ENCODE measurements at regions not wholly inside any gene's neighbourhood (a gene's known extent, or its start where the extent isn't known, plus 50 kb on each side); places are given as distances from the start of the nearest gene placed in this dataset.

DNA sequence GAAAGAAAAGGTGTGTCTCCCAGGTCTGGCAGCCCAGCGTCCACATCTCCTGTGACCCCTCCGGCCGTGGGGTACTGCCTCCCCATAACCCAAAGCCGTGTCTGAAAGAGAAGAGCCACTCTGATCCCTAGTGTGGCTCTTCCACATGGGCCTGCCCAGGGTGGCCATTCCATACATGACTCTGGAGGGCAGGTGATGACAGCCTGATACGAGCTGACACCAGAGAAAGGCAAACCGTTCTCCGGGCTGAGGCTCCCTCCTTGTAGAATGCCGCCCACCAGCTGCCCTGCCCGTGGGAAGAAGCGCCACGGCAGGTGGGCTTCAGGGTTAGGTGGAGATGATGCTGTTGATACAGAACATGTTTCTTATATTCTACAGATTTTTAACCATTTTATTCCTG, 451.6 kb upstream of the SALL3 start:
- Histone ChIP-seq H3K9me3 (ENCODE audit: control insufficient read depth, insufficient read depth, low read length) (no peaks in the 10 kb centered on the region), H3K27me3 (ENCODE audit: control insufficient read depth, insufficient read depth, low read length) (no peaks in the 10 kb centered on the region), H3K36me3 (ENCODE audit: control insufficient read depth, insufficient read depth, low read length) (no peaks in the 10 kb centered on the region), H3K27ac (ENCODE audit: low read depth, low read length) (no peak overlapping the region), H3K9ac (ENCODE audit: low read depth, low read length) (no peak overlapping the region), H3K4me1 (ENCODE audit: control insufficient read depth, insufficient read depth, low read length) (no peaks in the 10 kb centered on the region), H3K4me3 (ENCODE audit: low read depth, low read length) (no peak overlapping the region)

DNA sequence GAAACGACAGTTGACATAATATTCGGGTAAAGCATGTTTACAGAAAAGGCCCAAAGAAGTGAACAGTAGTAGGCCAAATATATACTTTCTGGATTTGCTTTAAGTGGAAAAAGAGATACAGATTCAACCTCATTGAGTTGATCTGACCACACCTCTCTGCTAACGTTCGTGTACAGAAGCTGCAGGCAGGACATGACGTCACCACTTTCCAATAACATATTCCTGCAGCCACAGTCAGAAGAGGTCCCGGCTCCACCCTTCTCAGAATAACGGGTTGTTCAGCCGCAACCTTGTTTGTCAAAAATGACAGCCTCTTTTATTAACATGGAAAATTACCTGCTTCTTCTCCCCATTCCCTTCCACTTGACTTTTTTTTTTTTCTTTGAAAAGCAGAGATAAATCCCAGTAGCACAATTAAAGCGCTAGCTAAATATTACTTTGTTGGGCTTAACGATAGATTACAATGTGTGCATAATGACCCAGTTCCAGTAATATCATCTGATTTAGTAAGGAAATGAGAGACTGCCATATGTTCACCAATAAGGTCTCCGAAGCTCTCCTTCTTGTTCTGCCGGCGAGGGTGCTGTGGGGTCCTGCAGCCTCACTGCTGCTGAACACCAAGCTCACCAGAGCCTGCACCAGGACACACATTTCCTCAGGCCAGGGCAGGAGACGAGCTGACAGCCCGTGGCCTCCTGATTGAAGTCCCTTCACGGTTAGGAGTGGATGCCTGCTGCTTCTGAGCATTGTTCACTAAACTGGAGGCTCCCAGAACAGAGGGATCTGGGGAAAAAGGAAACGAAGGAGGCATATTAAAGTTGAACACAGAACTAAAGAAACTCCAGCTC, 451.0 kb upstream of the SALL3 start:
- Histone ChIP-seq H3K27me3 (ENCODE audit: control insufficient read depth, insufficient read depth, low read length) (no peaks in the 10 kb centered on the region), H3K4me1 (ENCODE audit: control insufficient read depth, insufficient read depth, low read length) (no peaks in the 10 kb centered on the region), H3K9me3 (ENCODE audit: control insufficient read depth, insufficient read depth, low read length) (no peaks in the 10 kb centered on the region), H3K36me3 (ENCODE audit: control insufficient read depth, insufficient read depth, low read length) (no peaks in the 10 kb centered on the region), H3K9ac (ENCODE audit: low read depth, low read length) (no peak overlapping the region), H3K27ac (ENCODE audit: low read depth, low read length) (no peak overlapping the region), H3K4me3 (ENCODE audit: low read depth, low read length) (no peak overlapping the region)

DNA sequence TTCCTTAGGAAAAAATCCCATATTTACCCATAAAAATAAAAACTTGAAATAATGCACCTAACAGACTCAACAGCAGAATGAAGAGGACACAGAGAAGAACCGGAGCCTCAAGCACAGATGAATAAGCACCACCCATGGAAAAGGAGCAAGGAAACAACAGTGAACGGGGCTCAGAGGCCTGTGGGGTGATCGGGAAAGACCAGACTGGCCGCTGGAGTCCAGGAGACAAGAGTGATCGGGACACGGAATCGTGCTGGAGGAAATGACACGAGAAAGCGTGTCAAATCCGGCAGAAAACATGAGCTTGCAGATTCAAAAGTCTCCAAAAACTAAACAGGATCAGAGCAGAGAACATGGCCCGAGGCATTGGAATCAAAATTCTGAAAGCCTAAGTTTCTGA, 448.0 kb upstream of the SALL3 start:
- Histone ChIP-seq H3K36me3 (ENCODE audit: control insufficient read depth, insufficient read depth, low read length) (no peaks in the 10 kb centered on the region), H3K4me1 (ENCODE audit: control insufficient read depth, insufficient read depth, low read length) (no peaks in the 10 kb centered on the region), H3K27ac (ENCODE audit: low read depth, low read length) (no peak overlapping the region), H3K27me3 (ENCODE audit: control insufficient read depth, insufficient read depth, low read length) (no peaks in the 10 kb centered on the region), H3K9ac (ENCODE audit: low read depth, low read length) (no peak overlapping the region), H3K4me3 (ENCODE audit: low read depth, low read length) (no peak overlapping the region), H3K9me3 (ENCODE audit: control insufficient read depth, insufficient read depth, low read length) (no peaks in the 10 kb centered on the region)

DNA sequence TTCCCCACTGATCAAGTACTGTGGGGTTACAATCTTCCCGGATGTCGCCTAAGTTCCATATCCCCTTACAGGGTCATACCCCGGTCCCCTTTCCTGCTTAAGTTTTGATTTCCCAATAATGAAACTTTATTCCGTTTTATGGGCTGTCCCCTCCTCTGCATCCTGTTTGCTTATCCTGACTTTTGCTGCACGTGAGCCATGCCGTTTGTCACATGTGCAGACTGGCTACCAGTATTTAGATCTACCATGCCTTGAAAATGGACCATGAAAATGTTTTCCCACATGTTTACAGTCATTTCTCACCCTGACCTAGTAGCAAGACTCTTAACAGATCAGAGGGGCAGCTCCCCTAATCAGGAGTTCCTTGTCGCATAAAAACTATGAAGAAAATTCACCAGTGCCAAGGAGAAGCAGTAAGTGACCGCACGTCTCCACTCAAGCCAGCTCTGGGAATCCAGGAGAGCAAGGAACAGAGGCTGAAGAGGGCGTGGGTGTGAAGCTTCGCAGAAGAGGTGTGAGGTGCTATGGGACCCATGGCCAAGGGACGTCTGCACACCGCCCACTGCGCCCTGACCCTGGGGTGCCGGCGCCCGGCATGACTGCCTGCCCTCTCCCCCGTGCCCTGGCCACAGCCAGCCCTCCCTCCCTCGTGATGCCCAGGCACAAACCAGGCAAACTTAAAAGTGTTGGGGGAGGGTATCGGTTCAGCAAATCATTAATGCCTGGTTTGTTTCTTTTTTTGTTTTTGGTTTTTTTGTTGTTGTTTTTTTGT, 440.8 kb upstream of the SALL3 start:
- Histone ChIP-seq H3K36me3 (ENCODE audit: control insufficient read depth, insufficient read depth, low read length) (no peaks in the 10 kb centered on the region), H3K4me1 (ENCODE audit: control insufficient read depth, insufficient read depth, low read length) (no peaks in the 10 kb centered on the region), H3K27ac (ENCODE audit: low read depth, low read length) (no peak overlapping the region), H3K27me3 (ENCODE audit: control insufficient read depth, insufficient read depth, low read length) (no peaks in the 10 kb centered on the region), H3K4me3 (ENCODE audit: low read depth, low read length) (no peak overlapping the region), H3K9me3 (ENCODE audit: control insufficient read depth, insufficient read depth, low read length) (no peaks in the 10 kb centered on the region), H3K9ac (ENCODE audit: low read depth, low read length) (no peak overlapping the region)

DNA sequence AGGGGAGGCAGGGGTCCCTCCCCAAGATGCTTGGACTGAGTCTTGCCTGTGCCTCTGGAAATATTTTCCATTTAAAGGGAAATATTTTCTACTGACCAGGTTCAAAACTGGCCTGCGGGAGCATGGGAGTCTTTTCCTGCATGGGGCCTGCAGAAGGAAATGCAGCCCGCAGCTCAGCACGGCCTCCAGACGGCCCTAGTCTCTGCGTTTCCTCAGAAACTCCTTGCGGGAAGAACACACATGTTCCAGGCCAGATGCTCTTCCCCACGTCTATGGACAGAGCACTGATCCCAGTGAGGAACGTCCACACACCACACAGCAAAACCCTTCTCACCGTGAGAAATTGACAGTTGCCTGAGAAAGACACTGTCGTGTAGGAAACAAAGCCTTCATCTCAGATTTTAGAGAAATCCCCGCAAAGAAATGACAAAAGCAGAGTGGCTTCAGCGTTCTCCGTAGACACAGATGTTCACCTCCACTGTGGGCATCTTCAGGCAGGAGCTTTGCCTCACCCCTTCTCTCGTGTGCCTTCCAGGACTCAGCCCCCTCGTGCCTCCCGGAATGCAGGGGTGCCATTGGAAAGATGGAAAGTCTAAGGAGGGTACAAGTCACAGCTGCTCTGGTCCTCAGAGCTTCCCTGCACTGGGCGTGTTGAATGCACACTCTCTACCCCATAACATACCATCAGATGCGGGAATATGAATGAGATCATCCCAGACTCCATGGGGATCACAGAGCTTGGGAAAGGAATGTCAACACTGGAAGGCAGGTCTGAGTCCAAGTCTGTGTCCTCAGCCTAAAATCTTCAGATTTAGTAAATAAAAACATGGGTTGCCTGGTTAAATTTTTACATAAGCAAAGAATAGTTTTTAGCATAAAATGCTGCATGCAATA, 438.7 kb upstream of the SALL3 start:
- H3K27ac ChIP-seq (ENCODE audit: low read depth, low read length): no peak overlapping the region
- H3K36me3 ChIP-seq (ENCODE audit: control insufficient read depth, insufficient read depth, low read length): no peaks in the 10 kb centered on the region
- no peaks in the 10 kb centered on the region for H3K9me3 ChIP-seq (ENCODE audit: control insufficient read depth, insufficient read depth, low read length)
- H3K27me3 ChIP-seq (ENCODE audit: control insufficient read depth, insufficient read depth, low read length): no peaks in the 10 kb centered on the region
- H3K9ac ChIP-seq (ENCODE audit: low read depth, low read length): no peak overlapping the region
- no peaks in the 10 kb centered on the region for H3K4me1 ChIP-seq (ENCODE audit: control insufficient read depth, insufficient read depth, low read length)
- no peak overlapping the region for H3K4me3 ChIP-seq (ENCODE audit: low read depth, low read length)

DNA sequence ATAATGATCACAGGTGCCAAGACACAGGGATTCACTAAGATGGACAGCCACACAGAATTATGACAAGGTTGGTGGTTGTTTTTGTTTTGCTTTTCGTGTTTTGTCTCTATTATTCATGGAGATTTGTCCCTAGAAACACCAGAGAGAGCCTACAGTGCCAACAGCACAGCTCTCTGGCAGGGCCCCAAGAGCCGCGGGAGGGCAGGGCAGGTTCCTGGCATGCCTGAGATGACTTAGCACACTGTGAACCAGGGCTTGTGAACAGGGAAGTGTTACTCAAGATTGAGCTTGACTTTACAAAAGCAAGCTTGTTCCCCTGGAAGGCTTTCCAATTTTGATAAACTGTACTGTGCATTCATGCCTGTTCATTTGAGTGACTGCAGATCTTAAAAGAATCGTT, 437.4 kb upstream of the SALL3 start:
- no peak overlapping the region for H3K9ac ChIP-seq (ENCODE audit: low read depth, low read length)
- no peaks in the 10 kb centered on the region for H3K4me1 ChIP-seq (ENCODE audit: control insufficient read depth, insufficient read depth, low read length)
- no peaks in the 10 kb centered on the region for H3K9me3 ChIP-seq (ENCODE audit: control insufficient read depth, insufficient read depth, low read length)

DNA sequence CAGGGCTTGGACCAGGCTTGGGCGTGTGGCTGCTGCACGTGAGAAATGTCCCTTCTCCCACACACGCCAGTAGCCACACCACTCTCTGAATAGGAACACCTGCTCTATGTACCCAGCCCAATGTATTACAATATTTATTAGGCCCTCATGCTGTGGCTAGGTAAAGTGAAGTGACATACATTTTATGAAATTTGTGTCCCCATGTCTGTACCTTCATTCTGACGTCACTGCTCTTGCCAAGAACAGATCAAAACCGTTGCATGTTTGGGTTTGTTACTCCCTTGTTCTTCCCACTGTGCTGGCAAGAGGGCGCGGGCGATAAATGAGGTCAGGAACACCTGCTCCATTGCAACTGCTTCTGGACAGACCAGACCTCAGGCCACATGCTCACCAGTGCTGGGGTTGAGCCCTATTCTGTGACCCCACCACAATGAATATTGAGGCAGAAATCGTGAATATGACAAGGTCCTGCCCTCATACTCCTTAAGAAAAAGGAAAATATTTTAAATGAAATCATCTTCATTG, 436.4 kb upstream of the SALL3 start:
- H3K27me3 ChIP-seq (ENCODE audit: control insufficient read depth, insufficient read depth, low read length): no peaks in the 10 kb centered on the region
- H3K4me3 ChIP-seq (ENCODE audit: low read depth, low read length): no peak overlapping the region
- H3K27ac ChIP-seq (ENCODE audit: low read depth, low read length): no peak overlapping the region
- H3K4me1 ChIP-seq (ENCODE audit: control insufficient read depth, insufficient read depth, low read length): no peaks in the 10 kb centered on the region
- no peak overlapping the region for H3K9ac ChIP-seq (ENCODE audit: low read depth, low read length)
- H3K36me3 ChIP-seq (ENCODE audit: control insufficient read depth, insufficient read depth, low read length): no peaks in the 10 kb centered on the region
- H3K9me3 ChIP-seq (ENCODE audit: control insufficient read depth, insufficient read depth, low read length): no peaks in the 10 kb centered on the region

More for the DNA sequence above, 437.4 kb upstream of the SALL3 start:
- Histone ChIP-seq H3K36me3 (ENCODE audit: control insufficient read depth, insufficient read depth, low read length) (no peaks in the 10 kb centered on the region), H3K27me3 (ENCODE audit: control insufficient read depth, insufficient read depth, low read length) (no peaks in the 10 kb centered on the region), H3K27ac (ENCODE audit: low read depth, low read length) (no peak overlapping the region), H3K4me3 (ENCODE audit: low read depth, low read length) (no peak overlapping the region)

DNA sequence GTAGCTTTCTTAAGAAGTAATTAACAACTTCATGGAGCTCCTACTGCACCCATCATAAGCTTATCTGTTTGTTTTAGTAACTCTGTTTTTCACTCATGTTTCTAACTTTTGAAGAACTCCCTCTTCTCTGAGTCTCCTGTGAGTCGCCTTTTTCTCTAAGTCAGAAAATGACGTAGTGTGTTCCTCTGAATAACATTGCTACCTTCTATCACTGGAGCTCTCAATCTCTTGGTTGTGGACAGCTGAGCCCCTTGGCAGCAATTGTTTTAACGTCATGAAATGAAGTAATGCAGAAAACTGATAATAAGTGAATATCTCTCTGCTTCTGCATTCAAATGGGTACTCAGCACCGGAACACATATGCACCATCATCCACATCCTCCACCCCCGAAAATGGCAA, 433.3 kb upstream of the SALL3 start:
- Histone ChIP-seq H3K4me1 (ENCODE audit: control insufficient read depth, insufficient read depth, low read length) (no peaks in the 10 kb centered on the region), H3K27me3 (ENCODE audit: control insufficient read depth, insufficient read depth, low read length) (no peaks in the 10 kb centered on the region), H3K36me3 (ENCODE audit: control insufficient read depth, insufficient read depth, low read length) (no peaks in the 10 kb centered on the region), H3K4me3 (ENCODE audit: low read depth, low read length) (no peak overlapping the region), H3K9me3 (ENCODE audit: control insufficient read depth, insufficient read depth, low read length) (no peaks in the 10 kb centered on the region), H3K9ac (ENCODE audit: low read depth, low read length) (no peak overlapping the region), H3K27ac (ENCODE audit: low read depth, low read length) (no peak overlapping the region)

DNA sequence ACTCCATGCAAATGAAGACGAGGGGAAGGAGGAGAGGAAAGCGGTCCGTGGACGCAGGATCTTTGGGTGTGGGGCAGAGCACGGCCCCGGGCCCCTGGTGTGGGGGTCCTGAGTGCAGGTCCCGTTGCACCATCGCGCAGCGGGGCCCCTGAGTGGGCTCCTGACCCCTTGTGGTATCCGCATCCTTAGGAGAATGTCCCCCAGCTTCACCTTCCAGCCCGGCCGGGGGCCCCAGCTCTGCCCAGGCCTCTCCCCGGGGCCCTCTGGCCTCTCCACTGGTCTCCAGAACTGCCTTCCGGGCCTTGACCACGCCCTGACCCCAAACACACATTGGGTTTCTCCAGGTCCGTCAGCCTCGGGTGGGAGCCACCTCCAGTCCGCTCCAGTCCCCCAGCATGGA, 431.8 kb upstream of the SALL3 start:
- Histone ChIP-seq H3K36me3 (ENCODE audit: control insufficient read depth, insufficient read depth, low read length) (no peaks in the 10 kb centered on the region), H3K4me3 (ENCODE audit: low read depth, low read length) (no peak overlapping the region), H3K9ac (ENCODE audit: low read depth, low read length) (no peak overlapping the region), H3K27me3 (ENCODE audit: control insufficient read depth, insufficient read depth, low read length) (no peaks in the 10 kb centered on the region), H3K4me1 (ENCODE audit: control insufficient read depth, insufficient read depth, low read length) (no peaks in the 10 kb centered on the region), H3K9me3 (ENCODE audit: control insufficient read depth, insufficient read depth, low read length) (no peaks in the 10 kb centered on the region), H3K27ac (ENCODE audit: low read depth, low read length) (no peak overlapping the region)

DNA sequence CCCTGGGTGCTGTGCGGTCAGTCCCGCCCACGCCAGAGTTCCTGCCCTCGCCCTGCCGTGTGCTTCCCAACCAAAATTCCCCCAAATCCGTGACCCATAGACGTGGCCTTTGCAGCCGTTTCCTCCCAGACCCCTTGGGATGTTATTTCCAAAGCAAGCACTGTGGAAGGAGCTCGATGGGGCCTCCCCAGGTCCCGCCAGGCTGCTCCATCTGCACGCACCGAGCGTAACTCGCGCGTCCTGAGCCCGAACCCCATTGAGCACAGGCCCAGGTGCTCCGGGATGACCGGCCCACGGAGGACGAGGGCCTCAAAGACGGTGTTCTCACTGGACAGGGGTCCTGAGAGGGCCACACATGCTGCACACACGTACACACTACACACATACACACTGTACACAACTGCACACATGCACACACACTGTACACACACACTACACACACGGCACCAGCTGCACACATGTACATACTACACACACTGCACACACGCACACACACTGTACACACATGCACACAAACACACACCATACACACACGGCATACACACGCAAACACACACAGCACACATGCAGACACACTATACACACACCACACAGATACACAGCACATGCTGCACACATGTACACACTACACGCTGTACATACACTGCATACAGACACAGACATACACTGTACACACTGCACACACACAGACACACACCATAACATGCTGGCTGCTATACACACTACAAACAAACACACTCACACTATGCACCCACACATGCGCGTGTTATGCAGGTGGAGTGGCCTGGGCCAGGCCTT, 431.2 kb upstream of the SALL3 start:
- no peak overlapping the region for H3K27ac ChIP-seq (ENCODE audit: low read depth, low read length)
- no peaks in the 10 kb centered on the region for H3K27me3 ChIP-seq (ENCODE audit: control insufficient read depth, insufficient read depth, low read length)
- no peak overlapping the region for H3K4me3 ChIP-seq (ENCODE audit: low read depth, low read length)
- no peaks in the 10 kb centered on the region for H3K4me1 ChIP-seq (ENCODE audit: control insufficient read depth, insufficient read depth, low read length)
- no peaks in the 10 kb centered on the region for H3K9me3 ChIP-seq (ENCODE audit: control insufficient read depth, insufficient read depth, low read length)
- no peaks in the 10 kb centered on the region for H3K36me3 ChIP-seq (ENCODE audit: control insufficient read depth, insufficient read depth, low read length)
- no peak overlapping the region for H3K9ac ChIP-seq (ENCODE audit: low read depth, low read length)

Measured in HUES48 (cell line).